K562 (cell line): ENCODE measurements at regions not wholly inside any gene's neighbourhood (a gene's known extent, or its start where the extent isn't known, plus 50 kb on each side); places are given as distances from the start of the nearest gene placed in this dataset.

Experiments used
- ATAC-seq: fragments of 200-7000 bp; cut with Tn5 transposase; 3 replicates; pipeline ENCODE4 v1.9.1; 2020; ENCODE audit warnings: moderate library complexity
- BruUV-seq: library from RNA; stranded (reverse); fragments of 400-500 nt; replicated peaks from 2 replicates; lab custom pipeline; 2021; lab: Mats Ljungman, UMichigan
- CTCF ChIA-PET: fragments of 300-600 bp; formaldehyde crosslinking; extraction: SDS; loops from one replicate; lab custom pipeline; 2021; ENCODE audit warnings: low intra/inter-chr PET ratio; lab: Yijun Ruan, JAX
- POLR2A ChIA-PET: fragments of 300-600, 350-650 bp; sonication (Branson Sonifier 250); formaldehyde crosslinking; extraction: SDS; loops from one replicate; lab custom pipeline; 2021; ENCODE audit warnings: antibody characterized with exemption, inconsistent platforms; lab: Yijun Ruan, JAX
- DNase-seq, 4 experiments: peaks; one replicate each; pipeline versions ENCODE4 v3.0.0 to v3.0.0-alpha.2; 2011 to 2018; ENCODE audit warnings: low spot score in 3 of 4, mixed read lengths in 3 of 4; ENCODE audit errors: extremely low read depth in 1 of 4
- FAIRE-seq: peaks from 2 replicates; lab custom pipeline; 2011; peaks lifted over from hg19 to GRCh38; lab: Jason Lieb, UNC
- H2AFZ ChIP-seq: 2 replicates; pipeline ENCODE4 v1.6.0; 2011; ENCODE audit warnings: low read depth, low read length, control low read depth, inconsistent platforms
- H3K27ac ChIP-seq: fragments of 200-600 bp; 3 replicates; pipeline ENCODE4 v1.8.0; 2011; ENCODE audit warnings: low read depth, mild to moderate bottlenecking, control low read depth, inconsistent platforms, low read length, moderate library complexity, mixed read lengths; ENCODE audit errors: extremely low read depth
- H3K27me3 ChIP-seq, 2 experiments: fragments of 300-600 bp in 1 of 2; 2 replicates in 1 of 2; 3 replicates in 1 of 2; pipeline versions ENCODE4 v1.6.0 to v1.8.0; 2011; ENCODE audit warnings: inconsistent platforms in 2 of 2, low read length in 2 of 2, mild to moderate bottlenecking in 1 of 2, mixed read lengths in 1 of 2, moderate library complexity in 1 of 2; ENCODE audit not compliant: control insufficient read depth in 2 of 2, insufficient read depth in 2 of 2
- H3K36me3 ChIP-seq: fragments of 300-600 bp; 3 replicates; pipeline ENCODE4 v1.8.0; 2011; ENCODE audit warnings: mild to moderate bottlenecking, low read length, inconsistent platforms; ENCODE audit not compliant: control insufficient read depth, insufficient read depth
- H3K4me1 ChIP-seq, 2 experiments: fragments of 200-600 bp in 1 of 2; replicated peaks in 1 of 2; 2 replicates in 1 of 2; 3 replicates in 1 of 2; pipeline versions ENCODE4 v1.5.1 to v1.8.0; 2011; ENCODE audit warnings: inconsistent platforms in 2 of 2, low read length in 2 of 2, mild to moderate bottlenecking in 1 of 2, mixed read lengths in 1 of 2, moderate library complexity in 1 of 2; ENCODE audit not compliant: control insufficient read depth in 2 of 2, insufficient read depth in 2 of 2
- H3K4me2 ChIP-seq: 2 replicates; pipeline ENCODE4 v1.6.1; 2011; ENCODE audit warnings: low read length, control low read depth, inconsistent platforms, mixed read lengths; ENCODE audit not compliant: insufficient read depth
- H3K4me3 ChIP-seq: fragments of 200-600 bp; sonication (generic), shearing (Covaris generic); 2 replicates; pipeline ENCODE4 v1.5.1; 2016; ENCODE audit warnings: control low read depth, inconsistent platforms
- H3K79me2 ChIP-seq: fragments of 200-600 bp; 3 replicates; pipeline ENCODE4 v1.8.0; 2011; ENCODE audit warnings: low read length, inconsistent platforms; ENCODE audit not compliant: control insufficient read depth, insufficient read depth
- H3K9ac ChIP-seq, 2 experiments: 2 replicates each; pipeline versions ENCODE4 v1.6.0 to v1.6.1; 2011; ENCODE audit warnings: low read depth in 2 of 2, low read length in 2 of 2, control low read depth in 1 of 2, inconsistent platforms in 1 of 2, mild to moderate bottlenecking in 1 of 2, mixed read lengths in 1 of 2; ENCODE audit not compliant: insufficient read depth in 1 of 2
- H3K9me1 ChIP-seq: one replicate; pipeline ENCODE4 v1.6.0; 2011; ENCODE audit warnings: inconsistent platforms, mild to moderate bottlenecking, low read length, moderate library complexity; ENCODE audit not compliant: control insufficient read depth, insufficient read depth
- H3K9me3 ChIP-seq: replicated peaks from 2 replicates; pipeline ENCODE4 v1.5.1; 2011; ENCODE audit warnings: low read depth, low read length, inconsistent platforms; ENCODE audit not compliant: control insufficient read depth, insufficient read depth
- H4K20me1 ChIP-seq: replicated peaks from 2 replicates; pipeline ENCODE4 v1.6.1; 2011; ENCODE audit warnings: low read length, inconsistent platforms, mixed read lengths; ENCODE audit not compliant: control insufficient read depth, insufficient read depth
- DMBX1 ChIP-seq: fragments of 250-450 bp; sonication (Bioruptor Pico); IDR thresholded peaks from 2 replicates; pipeline ENCODE4 v1.8.0; 2022; ENCODE audit warnings: inconsistent platforms, mild to moderate bottlenecking, moderate library complexity, borderline replicate concordance
- ESRRB ChIP-seq: fragments of 250-450 bp; sonication (Bioruptor Pico); IDR thresholded peaks from 2 replicates; pipeline ENCODE4 v1.5.0; 2020; ENCODE audit warnings: mild to moderate bottlenecking, moderate library complexity, borderline replicate concordance
- POLR2AphosphoS2 ChIP-seq: IDR thresholded peaks from 2 replicates; pipeline ENCODE4 v1.6.1; 2012; ENCODE audit warnings: low read length, improper control_type of control experiment
- RBM39 ChIP-seq: fragments of 200-400 bp; formaldehyde crosslinking; optimal IDR thresholded peaks from 2 replicates; pipeline ENCODE3; 2018; ENCODE audit warnings: low read depth, low read length
- XRCC3 ChIP-seq: fragments of 450-650 bp; IDR thresholded peaks from 2 replicates; pipeline ENCODE4 v1.6.1; 2017; ENCODE audit warnings: mild to moderate bottlenecking, moderate library complexity
- ZFP91 ChIP-seq: sonication (generic); formaldehyde crosslinking; IDR thresholded peaks from 2 replicates; pipeline ENCODE4 v1.8.0; 2022; ENCODE audit warnings: mild to moderate bottlenecking, missing genetic modification reagents
- ZNF561 ChIP-seq: fragments of 450-650 bp; formaldehyde crosslinking; conservative IDR thresholded peaks from 2 replicates; pipeline ENCODE4 v1.4.0; 2020; ENCODE audit warnings: mild to moderate bottlenecking, moderate library complexity
- ZNF830 ChIP-seq: fragments of 250-450 bp; sonication (Bioruptor Pico); IDR thresholded peaks from 2 replicates; pipeline ENCODE4 v1.5.0; 2021; ENCODE audit warnings: mild to moderate bottlenecking
- ZZZ3 ChIP-seq: fragments of 450-650 bp; IDR thresholded peaks from 2 replicates; pipeline ENCODE4 v1.6.1; 2016; ENCODE audit warnings: antibody characterized with exemption, mild to moderate bottlenecking, moderate library complexity
- WGBS: fragments of 100-300 bp; shearing (Covaris generic); methylation state at CpG from one replicate; pipeline ENCODE4 v1.1.6; 2016; ENCODE audit warnings: low coverage, mixed read lengths; ENCODE audit not compliant: insufficient coverage; ENCODE audit errors: missing lambda C conversion rate; 5-methylcytosine and 5-hydroxymethylcytosine counted together
- in situ Hi-C: fragments of 300-500 bp; cut with MboI; formaldehyde crosslinking; loops from 4 replicates; pipeline ENCODE4 v1.15.0; 2018; ENCODE audit warnings: inconsistent platforms, mixed read lengths
- intact Hi-C: fragments of 100-400 bp; cut with micrococcal nuclease; formaldehyde crosslinking; loops from 2 replicates; pipeline ENCODE4 v1.14.2; 2022
- TF ChIP-seq, protein P1 (sequence below), 3 experiments: fragments of 200-800 bp in 1 of 3; sonication (Bioruptor generic) in 1 of 3; sonication (generic) in 1 of 3; formaldehyde crosslinking in 1 of 3; IDR thresholded peaks; 2 replicates each; pipeline versions ENCODE4 v1.6.1 to v1.8.0; 2016 to 2022; ENCODE audit warnings: mild to moderate bottlenecking in 2 of 3, missing compliant biosample characterization in 2 of 3, missing genetic modification characterization in 2 of 3, missing genetic modification reagents in 1 of 3

- no peak for TF ChIP-seq ZNF830 (CRISPR knock-in tag)
- no peak for TF ChIP-seq ZZZ3
- TF ChIP-seq ZFP91 (CRISPR knock-in tag) = no peak
- TF ChIP-seq ZNF561 (CRISPR knock-in tag) = no peak
- no peak for TF ChIP-seq RBM39
- TF ChIP-seq, protein P1, sequence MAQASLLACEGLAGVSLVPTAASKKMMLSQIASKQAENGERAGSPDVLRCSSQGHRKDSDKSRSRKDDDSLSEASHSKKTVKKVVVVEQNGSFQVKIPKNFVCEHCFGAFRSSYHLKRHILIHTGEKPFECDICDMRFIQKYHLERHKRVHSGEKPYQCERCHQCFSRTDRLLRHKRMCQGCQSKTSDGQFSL (CRISPR knock-in tag; IDR thresholded peaks at IDR 0.05) = no peak
- TF ChIP-seq, protein P1 (tag; IDR thresholded peaks at IDR 0.05) = no peak
- TF ChIP-seq POLR2AphosphoS2 = no peak
These were observed 456.8 kb downstream of the MTX2 start (continued) for GRCh38 chr2:176725873-176726645.

DNA sequence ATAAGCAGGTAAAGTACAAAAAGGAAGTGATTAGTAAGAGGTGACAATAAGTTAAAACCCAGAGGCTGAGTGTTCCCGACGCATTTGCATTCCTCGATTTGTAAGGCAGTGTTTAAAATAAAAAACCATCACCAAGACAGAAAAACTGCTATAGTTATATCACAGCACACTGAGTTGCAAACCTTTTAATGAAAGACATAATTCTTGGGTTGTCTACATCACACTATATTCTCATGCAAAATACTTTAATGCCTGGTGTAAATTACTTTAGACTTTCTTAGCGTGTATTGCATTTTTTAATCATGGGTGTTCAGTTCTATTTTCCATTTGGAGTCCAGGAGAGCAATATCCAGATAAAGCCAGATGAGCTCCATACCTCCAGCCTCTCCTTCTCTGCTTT lies 458.5 kb downstream of the MTX2 start:
- no peaks in the 10 kb centered on the region for H3K36me3 ChIP-seq
- H3K4me2 ChIP-seq = no peak overlapping the region
- H3K9ac ChIP-seq = no peak overlapping the region
- ChIA-PET CTCF (no interaction called here), POLR2A (no interaction called here)
- no peaks in the 10 kb centered on the region for H3K79me2 ChIP-seq
- FAIRE-seq (no peak), DNase-seq (no peak), ATAC-seq (no peak)
- no peak for TF ChIP-seq DMBX1 (CRISPR knock-in tag)
- no peak for TF ChIP-seq XRCC3
- no peak for TF ChIP-seq ESRRB (CRISPR knock-in tag)
- no peak overlapping the region for H2AFZ ChIP-seq
- peaks cover 0 to 8% of the 10 kb centered on the region in 2 experiments; a peak in 1 of 5 replicates for H3K27me3 ChIP-seq
- no peaks in the 10 kb centered on the region for H4K20me1 ChIP-seq
- no peak overlapping the region for H3K27ac ChIP-seq
- intact Hi-C loops = no loop called here
- no peaks in the 10 kb centered on the region for H3K4me1 ChIP-seq
- H3K9me1 ChIP-seq = no peaks in the 10 kb centered on the region
- no TSS peak for BruUV-seq
- 0% methylated on average over 4 of the region's 4 CpGs for WGBS
- H3K4me3 ChIP-seq = no peak overlapping the region
- in situ Hi-C loops = no loop called here
- H3K9me3 ChIP-seq = no peaks in the 10 kb centered on the region
